ENCODE measurements at regions not wholly inside any gene's neighbourhood (a gene's known extent, or its start where the extent isn't known, plus 50 kb on each side); places are given as distances from the start of the nearest gene placed in this dataset.

DNA sequence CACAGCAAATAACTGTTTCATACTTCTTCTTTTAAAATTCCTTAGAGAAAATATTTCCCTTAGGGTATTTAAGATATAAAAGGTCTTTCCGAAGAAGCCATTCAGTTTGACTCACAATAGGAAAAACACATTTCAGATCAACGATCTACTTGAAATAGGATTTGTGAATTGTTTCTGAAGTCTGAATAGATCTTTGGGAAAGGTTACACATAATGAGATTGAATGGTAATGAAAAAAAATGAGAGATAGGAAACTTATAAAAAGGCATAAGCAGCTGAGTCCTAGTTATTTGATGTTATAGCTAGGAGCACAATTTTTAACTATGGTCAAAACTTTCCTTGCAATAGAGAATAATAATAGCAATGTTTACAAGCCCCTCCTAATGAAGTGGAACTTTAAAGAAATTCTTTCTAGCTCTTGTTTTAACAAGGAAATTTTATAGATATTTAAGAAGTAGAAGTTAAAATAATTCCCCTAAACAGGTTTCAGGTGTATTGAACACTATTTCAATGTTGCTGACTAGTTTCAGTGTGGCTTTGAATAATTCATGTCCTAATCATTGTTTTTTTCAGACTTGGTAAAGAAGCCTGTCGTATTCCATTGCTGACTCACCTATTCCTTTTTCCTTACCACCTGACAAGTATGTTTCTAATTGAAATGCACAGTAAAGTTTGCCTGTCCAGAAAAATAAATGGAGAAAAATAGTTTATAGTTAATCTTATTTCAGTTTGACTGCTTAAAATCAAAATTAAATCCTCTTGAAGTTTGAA, 89.1 kb downstream of the PCDH18 start:
- TF ChIP-seq, protein P1, sequence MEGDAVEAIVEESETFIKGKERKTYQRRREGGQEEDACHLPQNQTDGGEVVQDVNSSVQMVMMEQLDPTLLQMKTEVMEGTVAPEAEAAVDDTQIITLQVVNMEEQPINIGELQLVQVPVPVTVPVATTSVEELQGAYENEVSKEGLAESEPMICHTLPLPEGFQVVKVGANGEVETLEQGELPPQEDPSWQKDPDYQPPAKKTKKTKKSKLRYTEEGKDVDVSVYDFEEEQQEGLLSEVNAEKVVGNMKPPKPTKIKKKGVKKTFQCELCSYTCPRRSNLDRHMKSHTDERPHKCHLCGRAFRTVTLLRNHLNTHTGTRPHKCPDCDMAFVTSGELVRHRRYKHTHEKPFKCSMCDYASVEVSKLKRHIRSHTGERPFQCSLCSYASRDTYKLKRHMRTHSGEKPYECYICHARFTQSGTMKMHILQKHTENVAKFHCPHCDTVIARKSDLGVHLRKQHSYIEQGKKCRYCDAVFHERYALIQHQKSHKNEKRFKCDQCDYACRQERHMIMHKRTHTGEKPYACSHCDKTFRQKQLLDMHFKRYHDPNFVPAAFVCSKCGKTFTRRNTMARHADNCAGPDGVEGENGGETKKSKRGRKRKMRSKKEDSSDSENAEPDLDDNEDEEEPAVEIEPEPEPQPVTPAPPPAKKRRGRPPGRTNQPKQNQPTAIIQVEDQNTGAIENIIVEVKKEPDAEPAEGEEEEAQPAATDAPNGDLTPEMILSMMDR (IDR thresholded peaks at IDR 0.05) = no peak
- TF ChIP-seq POLR2A (IDR thresholded peaks at IDR 0.05) = no peak
